WTC11 (cell line): ENCODE measurements at regions not wholly inside any gene's neighbourhood (a gene's known extent, or its start where the extent isn't known, plus 50 kb on each side); places are given as distances from the start of the nearest gene placed in this dataset.

Experiments
- CREB1 ChIP-seq: sonication (generic); formaldehyde crosslinking; IDR thresholded peaks from 2 replicates; pipeline ENCODE4 v1.8.0; 2023; ENCODE audit warnings: mild to moderate bottlenecking, missing genetic modification reagents
- KAT7 ChIP-seq: sonication (generic); formaldehyde crosslinking; IDR thresholded peaks from 2 replicates; pipeline ENCODE4 v1.8.1; 2023; ENCODE audit warnings: missing genetic modification reagents, mild to moderate bottlenecking, borderline replicate concordance
- NFE2L1 ChIP-seq: sonication (generic); formaldehyde crosslinking; IDR thresholded peaks from 2 replicates; pipeline ENCODE4 v1.8.1; 2023; ENCODE audit warnings: missing genetic modification reagents
- TCF7 ChIP-seq: sonication (generic); formaldehyde crosslinking; IDR thresholded peaks from 2 replicates; pipeline ENCODE4 v1.8.0; 2022; ENCODE audit warnings: mild to moderate bottlenecking, low read depth, missing genetic modification reagents, moderate library complexity
- TEAD1 ChIP-seq: sonication (generic); formaldehyde crosslinking; IDR thresholded peaks from 2 replicates; pipeline ENCODE4 v1.8.0; 2022; ENCODE audit warnings: mild to moderate bottlenecking, missing genetic modification reagents
- ZNF671 ChIP-seq: fragments of 250-450 bp; sonication (Bioruptor Pico); IDR thresholded peaks from 2 replicates; pipeline ENCODE4 v1.8.0; 2021; ENCODE audit warnings: mild to moderate bottlenecking
- TF ChIP-seq, protein P1 (sequence below): fragments of 200-600 bp; IDR thresholded peaks from 2 replicates; pipeline ENCODE4 v1.8.0; 2022; ENCODE audit warnings: antibody characterized with exemption
- TF ChIP-seq, protein P2 (sequence below): fragments of 250-450 bp; sonication (Bioruptor Pico); IDR thresholded peaks from 2 replicates; pipeline ENCODE4 v1.9.0; 2021; ENCODE audit warnings: mild to moderate bottlenecking, borderline replicate concordance
- TF ChIP-seq, protein P3 (sequence below): sonication (generic); formaldehyde crosslinking; IDR thresholded peaks from 2 replicates; pipeline ENCODE4 v1.8.1; 2022; ENCODE audit warnings: missing genetic modification reagents, borderline replicate concordance
- TF ChIP-seq, protein P4 (sequence below): sonication (generic); formaldehyde crosslinking; IDR thresholded peaks from 2 replicates; pipeline ENCODE4 v1.8.1; 2023; ENCODE audit warnings: mild to moderate bottlenecking, missing genetic modification reagents, moderate library complexity
- TF ChIP-seq, protein P5 (sequence below): sonication (generic); formaldehyde crosslinking; IDR thresholded peaks from 2 replicates; pipeline ENCODE4 v1.8.1; 2023; ENCODE audit warnings: mild to moderate bottlenecking, moderate library complexity, missing genetic modification reagents

DNA sequence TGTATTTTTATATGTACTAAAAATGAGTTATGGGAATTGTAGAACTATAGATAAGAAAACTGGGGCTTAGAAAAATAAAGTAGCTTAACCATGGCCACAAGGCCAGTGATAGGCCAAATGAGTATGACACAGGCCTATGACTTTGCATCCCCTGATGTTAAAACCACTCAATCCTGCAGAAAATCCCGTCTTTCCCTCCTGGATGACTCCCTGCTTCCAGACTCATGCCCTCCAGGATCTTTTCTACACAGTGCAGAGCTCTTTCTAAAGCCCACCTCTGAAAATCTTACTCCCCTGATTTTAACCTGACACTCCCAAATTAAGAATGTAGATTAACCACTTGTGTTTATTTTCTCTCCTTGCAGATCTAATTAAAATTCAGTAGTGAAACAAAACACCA lies 489.2 kb upstream of the LRRN3 start:
- TF ChIP-seq ZNF671 (CRISPR knock-in tag) (no peak), NFE2L1 (CRISPR knock-in tag) (no peak), KAT7 (CRISPR knock-in tag) (no peak), TEAD1 (no peak), TCF7 (CRISPR knock-in tag) (no peak), CREB1 (CRISPR knock-in tag) (no peak)
- TF ChIP-seq, protein P1, sequence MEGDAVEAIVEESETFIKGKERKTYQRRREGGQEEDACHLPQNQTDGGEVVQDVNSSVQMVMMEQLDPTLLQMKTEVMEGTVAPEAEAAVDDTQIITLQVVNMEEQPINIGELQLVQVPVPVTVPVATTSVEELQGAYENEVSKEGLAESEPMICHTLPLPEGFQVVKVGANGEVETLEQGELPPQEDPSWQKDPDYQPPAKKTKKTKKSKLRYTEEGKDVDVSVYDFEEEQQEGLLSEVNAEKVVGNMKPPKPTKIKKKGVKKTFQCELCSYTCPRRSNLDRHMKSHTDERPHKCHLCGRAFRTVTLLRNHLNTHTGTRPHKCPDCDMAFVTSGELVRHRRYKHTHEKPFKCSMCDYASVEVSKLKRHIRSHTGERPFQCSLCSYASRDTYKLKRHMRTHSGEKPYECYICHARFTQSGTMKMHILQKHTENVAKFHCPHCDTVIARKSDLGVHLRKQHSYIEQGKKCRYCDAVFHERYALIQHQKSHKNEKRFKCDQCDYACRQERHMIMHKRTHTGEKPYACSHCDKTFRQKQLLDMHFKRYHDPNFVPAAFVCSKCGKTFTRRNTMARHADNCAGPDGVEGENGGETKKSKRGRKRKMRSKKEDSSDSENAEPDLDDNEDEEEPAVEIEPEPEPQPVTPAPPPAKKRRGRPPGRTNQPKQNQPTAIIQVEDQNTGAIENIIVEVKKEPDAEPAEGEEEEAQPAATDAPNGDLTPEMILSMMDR = no peak
- TF ChIP-seq, protein P2, sequence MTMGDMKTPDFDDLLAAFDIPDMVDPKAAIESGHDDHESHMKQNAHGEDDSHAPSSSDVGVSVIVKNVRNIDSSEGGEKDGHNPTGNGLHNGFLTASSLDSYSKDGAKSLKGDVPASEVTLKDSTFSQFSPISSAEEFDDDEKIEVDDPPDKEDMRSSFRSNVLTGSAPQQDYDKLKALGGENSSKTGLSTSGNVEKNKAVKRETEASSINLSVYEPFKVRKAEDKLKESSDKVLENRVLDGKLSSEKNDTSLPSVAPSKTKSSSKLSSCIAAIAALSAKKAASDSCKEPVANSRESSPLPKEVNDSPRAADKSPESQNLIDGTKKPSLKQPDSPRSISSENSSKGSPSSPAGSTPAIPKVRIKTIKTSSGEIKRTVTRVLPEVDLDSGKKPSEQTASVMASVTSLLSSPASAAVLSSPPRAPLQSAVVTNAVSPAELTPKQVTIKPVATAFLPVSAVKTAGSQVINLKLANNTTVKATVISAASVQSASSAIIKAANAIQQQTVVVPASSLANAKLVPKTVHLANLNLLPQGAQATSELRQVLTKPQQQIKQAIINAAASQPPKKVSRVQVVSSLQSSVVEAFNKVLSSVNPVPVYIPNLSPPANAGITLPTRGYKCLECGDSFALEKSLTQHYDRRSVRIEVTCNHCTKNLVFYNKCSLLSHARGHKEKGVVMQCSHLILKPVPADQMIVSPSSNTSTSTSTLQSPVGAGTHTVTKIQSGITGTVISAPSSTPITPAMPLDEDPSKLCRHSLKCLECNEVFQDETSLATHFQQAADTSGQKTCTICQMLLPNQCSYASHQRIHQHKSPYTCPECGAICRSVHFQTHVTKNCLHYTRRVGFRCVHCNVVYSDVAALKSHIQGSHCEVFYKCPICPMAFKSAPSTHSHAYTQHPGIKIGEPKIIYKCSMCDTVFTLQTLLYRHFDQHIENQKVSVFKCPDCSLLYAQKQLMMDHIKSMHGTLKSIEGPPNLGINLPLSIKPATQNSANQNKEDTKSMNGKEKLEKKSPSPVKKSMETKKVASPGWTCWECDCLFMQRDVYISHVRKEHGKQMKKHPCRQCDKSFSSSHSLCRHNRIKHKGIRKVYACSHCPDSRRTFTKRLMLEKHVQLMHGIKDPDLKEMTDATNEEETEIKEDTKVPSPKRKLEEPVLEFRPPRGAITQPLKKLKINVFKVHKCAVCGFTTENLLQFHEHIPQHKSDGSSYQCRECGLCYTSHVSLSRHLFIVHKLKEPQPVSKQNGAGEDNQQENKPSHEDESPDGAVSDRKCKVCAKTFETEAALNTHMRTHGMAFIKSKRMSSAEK (CRISPR knock-in tag) = no peak
- TF ChIP-seq, protein P3, sequence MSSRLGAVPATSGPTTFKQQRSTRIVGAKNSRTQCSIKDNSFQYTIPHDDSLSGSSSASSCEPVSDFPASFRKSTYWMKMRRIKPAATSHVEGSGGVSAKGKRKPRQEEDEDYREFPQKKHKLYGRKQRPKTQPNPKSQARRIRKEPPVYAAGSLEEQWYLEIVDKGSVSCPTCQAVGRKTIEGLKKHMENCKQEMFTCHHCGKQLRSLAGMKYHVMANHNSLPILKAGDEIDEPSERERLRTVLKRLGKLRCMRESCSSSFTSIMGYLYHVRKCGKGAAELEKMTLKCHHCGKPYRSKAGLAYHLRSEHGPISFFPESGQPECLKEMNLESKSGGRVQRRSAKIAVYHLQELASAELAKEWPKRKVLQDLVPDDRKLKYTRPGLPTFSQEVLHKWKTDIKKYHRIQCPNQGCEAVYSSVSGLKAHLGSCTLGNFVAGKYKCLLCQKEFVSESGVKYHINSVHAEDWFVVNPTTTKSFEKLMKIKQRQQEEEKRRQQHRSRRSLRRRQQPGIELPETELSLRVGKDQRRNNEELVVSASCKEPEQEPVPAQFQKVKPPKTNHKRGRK = no peak
- TF ChIP-seq, protein P4, sequence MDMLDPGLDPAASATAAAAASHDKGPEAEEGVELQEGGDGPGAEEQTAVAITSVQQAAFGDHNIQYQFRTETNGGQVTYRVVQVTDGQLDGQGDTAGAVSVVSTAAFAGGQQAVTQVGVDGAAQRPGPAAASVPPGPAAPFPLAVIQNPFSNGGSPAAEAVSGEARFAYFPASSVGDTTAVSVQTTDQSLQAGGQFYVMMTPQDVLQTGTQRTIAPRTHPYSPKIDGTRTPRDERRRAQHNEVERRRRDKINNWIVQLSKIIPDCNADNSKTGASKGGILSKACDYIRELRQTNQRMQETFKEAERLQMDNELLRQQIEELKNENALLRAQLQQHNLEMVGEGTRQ (CRISPR knock-in tag) = no peak
- TF ChIP-seq, protein P5, sequence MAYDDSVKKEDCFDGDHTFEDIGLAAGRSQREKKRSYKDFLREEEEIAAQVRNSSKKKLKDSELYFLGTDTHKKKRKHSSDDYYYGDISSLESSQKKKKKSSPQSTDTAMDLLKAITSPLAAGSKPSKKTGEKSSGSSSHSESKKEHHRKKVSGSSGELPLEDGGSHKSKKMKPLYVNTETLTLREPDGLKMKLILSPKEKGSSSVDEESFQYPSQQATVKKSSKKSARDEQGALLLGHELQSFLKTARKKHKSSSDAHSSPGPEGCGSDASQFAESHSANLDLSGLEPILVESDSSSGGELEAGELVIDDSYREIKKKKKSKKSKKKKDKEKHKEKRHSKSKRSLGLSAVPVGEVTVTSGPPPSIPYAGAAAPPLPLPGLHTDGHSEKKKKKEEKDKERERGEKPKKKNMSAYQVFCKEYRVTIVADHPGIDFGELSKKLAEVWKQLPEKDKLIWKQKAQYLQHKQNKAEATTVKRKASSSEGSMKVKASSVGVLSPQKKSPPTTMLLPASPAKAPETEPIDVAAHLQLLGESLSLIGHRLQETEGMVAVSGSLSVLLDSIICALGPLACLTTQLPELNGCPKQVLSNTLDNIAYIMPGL (CRISPR knock-in tag) = no peak
